Middle frontal gyrus (tissue), 1 donor: ENCODE measurements at regions not wholly inside any gene's neighbourhood (a gene's known extent, or its start where the extent isn't known, plus 50 kb on each side); places are given as distances from the start of the nearest gene placed in this dataset.

ENCODE experiments used
- DNase-seq: peaks from one replicate; pipeline ENCODE4 v3.0.0-alpha.2; 2015; ENCODE audit warnings: low spot score; ENCODE audit errors: extremely low spot score

DNA sequence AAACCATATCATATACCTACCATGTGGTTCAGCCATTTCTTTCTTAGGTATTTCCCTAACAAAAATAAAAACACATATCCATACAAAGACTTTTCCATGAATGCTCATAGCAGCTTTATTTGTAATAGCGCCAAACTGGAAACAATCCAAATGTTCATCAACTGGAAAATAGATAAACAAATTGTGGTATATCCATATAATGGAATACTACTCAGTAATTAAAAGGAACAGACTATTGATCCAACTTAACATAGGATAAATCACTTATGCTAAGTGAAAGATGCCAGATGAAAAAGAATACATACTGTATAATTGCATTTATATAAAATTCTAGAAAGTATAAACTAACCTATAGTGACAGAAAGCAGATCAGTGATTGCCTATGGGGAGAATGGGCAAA, 323.3 kb downstream of the BUD13 start:
- DNase-seq = no peak

DNA sequence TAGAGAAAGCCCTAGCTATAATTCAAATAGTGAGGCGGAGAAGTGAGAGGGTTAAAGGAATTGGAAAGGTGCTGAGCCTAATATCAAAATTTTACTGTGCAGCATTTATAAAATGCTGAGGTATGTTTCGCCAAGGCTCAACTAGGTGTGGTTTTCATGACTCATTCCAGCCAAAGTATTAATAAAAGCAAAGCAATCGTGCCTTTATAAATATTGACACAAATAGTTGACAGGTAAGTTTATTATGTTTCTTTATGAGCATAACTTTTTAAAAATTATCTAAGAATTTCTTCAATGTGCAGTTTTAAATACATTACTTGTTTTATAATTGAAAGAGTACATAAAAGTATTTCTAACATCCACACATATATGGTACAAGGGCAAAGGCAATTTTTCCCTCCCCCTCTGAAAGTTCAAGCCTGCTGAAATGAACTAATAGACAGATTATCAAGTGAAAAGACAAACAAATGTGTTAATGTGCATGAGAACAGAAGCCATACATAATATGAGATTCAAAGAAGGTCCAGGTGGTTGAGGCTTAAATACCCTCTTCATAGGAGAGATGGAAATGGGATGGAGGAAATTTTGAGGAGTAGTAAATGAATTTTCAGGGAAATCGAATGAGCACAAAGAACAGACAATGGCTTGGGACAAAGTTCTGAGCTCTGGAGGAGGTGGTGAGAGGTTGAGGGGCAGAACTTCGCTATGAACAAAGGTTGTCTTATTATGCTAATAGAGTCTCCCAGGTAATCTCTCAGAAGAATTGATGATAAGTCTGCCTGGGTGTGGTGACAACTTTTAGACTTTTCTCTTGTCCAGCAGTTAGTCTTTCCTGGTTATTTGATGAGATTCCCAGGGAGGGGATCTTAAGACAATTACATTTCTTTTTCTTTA, 326.5 kb downstream of the BUD13 start:
- DNase-seq = no peak

DNA sequence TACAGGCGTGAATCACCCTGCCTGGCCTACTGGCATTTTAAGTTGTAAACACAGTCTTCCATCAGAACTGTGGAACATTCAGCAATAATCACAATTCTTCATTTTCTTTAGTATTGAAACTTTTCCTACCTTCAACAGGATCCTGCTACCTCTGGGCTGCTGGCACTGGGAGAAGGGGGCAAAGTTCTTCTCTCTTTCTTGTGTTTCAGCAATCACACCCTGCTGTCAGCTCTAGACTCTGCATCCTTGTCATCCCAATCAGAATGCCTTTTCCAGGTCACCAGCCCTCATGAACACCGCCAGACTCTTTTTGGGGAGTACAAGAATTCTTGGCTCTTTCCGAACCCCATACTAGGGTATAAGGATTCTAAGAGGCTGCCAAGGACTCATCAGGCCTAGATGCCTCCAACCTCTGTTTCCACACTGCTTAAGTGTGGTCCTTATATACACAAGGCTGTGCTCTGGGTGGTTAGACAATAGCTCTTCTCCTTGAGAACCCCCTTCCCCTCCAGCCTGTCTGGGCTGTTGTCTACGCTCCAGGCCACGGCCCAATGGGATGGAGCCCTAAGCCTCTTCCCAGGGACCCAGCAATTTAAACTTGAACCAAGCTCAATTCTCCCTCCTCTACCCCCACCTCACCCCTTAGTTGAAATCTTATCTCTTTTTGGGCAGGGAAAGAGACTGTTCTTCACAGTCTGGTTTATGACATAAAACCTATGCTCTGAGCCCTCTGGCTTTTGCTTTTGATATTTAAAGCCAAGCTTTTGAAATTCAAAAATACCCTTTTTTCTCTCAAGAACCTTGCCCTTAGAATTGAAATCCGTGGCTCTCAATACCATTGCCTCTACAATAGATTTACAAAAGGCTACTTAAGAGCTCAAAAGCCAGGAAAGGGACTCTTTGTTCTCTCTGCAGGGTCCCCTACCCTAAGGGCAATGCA, 327.4 kb downstream of the BUD13 start:
- DNase-seq = no peak

DNA sequence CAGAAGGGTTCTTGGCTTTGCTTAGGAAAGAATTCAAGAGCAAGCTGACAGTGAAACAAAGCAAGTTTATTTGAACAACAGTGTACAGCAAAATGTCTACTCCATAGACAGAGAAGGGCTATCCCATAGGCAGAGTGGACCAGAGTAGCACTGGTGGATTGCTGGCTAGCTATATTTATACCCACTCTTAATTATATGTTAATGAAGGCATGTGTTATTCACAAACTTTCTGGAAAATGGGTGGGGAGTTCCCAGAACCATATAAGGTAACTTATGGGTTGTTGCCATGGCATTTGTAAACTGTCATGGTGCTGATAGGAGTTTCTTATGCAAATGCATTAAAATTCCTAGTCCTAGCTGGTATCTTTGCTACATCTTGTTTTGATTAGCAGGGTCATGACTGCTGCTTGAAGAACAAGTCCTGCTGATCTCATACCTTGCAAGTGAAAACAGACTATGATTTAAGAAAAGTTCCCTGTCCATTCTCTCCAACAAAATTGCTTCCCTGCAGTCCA, 330.5 kb downstream of the BUD13 start:
- no peak for DNase-seq

DNA sequence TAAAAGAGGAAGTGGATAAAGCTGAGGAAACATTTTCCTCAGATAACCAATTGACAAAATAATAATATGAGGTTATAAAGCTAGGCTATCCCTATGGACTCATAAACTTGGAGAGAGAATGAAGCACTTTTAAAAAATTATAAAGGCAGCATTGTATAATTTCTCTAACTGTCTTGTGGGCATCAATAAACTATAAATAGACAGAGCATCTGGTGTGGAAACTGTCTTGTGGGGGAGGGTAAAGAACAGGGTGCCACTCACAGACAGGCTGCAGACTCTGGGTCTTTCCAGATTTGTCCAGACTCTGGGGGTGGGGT, 333.5 kb downstream of the BUD13 start:
- no peak for DNase-seq

DNA sequence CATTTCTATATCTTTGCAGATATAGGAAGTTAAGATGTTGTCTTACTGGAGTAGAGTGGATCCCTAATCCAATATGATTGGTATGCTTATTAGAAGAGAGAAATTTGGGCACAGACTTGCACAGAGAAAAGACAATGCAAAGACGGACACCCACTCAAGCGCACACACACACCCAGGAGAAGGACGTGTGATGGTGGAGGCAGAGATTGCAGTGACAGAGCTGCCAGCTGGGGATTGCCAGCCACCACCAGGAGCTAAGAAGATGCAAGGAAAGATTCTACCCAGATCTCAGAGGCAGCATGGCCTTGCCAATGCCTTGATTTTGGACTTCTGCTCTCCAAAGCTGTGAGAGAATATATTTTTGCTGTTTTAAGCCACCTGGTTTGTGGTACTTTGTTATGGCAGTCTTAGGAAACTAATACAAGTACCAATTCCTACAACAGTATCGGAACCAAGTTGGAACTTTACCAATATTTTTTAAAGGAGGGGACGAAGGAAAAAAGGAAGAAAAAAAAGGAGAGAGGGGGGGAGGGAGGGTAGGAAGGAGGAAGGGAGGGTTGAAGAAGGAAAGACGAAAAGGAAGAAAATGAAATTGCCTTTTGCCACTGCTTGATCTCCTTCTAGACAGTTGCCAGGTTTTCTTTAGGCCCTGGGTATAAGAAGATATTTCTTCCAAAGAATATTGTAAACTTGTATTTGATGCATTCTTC, 334.0 kb downstream of the BUD13 start:
- peak; percentile 24 for DNase-seq

DNA sequence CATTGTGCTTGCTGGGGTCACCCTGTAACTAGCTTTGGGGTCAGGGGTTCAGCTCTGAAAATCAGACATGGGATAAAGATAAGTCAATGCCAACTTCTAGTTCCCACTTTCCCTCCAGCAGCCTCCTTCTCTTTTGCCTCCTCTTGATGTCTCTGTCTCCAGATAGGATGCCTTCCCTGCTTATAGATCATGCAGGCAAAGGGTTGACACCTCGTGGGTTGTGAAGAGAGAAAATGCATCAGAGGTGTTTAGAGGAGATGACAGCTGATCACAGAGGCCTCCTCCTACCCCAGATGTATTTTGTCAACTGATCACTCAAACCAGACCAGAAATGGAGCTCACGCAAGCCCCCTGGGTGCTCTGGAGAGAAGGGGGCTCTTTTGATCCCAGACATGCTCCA, 337.8 kb downstream of the BUD13 start:
- DNase-seq = no peak

DNA sequence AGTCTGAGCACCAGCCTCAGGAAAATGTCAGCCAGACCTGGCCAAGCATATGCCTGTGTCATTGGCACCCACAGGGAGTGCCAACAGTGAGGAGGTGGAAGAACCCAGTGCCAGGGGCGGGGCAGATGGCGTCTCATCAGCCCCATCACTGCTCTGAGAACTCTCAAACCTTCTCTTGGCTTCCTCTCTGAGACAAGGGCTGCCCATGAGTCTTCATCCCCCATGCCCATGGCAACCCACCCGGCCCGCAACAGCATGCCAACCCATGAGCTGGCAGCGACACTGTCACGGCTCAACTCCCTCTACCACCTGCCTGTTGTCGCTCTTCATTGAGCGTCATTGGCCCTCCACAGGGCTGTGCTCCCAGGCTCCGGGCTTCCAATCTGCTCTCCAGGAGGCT, 340.5 kb downstream of the BUD13 start:
- DNase-seq = no peak

DNA sequence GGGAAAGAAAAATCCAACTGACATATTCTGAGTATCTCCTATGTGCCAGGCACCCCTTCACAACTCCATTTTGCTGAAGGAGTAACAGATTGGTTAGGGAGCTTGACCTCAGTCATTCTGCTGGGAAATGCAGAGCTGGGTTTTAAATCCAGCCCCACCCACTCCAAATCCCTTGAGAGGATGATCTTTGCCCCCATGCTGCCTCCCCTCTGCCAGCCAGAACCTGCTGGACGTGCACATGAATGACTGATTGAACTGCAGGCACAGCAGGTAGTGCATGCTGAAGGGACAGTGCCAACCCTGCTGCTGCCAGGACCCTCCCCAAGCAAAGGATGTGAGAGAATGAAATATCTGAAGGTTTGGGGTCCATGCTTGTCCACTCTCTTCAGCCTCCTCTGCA, 340.9 kb downstream of the BUD13 start:
- DNase-seq = no peak

DNA sequence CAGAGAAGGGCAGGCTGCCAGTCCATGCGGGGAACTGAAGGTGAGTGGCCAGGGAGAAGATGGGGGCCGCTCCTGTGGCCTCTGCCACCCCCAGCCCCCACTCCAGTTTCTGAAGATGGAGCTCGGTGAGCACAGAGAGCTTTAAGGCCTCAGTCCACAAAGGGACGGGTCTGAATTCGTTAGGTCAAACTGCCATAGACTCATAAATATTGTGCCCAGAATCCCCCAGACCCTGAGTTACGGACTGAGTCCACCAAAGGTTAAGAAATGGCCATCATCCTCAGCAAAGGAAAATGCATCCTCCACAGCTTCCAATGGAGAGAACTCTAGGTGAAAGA, 344.2 kb downstream of the BUD13 start:
- no peak for DNase-seq

DNA sequence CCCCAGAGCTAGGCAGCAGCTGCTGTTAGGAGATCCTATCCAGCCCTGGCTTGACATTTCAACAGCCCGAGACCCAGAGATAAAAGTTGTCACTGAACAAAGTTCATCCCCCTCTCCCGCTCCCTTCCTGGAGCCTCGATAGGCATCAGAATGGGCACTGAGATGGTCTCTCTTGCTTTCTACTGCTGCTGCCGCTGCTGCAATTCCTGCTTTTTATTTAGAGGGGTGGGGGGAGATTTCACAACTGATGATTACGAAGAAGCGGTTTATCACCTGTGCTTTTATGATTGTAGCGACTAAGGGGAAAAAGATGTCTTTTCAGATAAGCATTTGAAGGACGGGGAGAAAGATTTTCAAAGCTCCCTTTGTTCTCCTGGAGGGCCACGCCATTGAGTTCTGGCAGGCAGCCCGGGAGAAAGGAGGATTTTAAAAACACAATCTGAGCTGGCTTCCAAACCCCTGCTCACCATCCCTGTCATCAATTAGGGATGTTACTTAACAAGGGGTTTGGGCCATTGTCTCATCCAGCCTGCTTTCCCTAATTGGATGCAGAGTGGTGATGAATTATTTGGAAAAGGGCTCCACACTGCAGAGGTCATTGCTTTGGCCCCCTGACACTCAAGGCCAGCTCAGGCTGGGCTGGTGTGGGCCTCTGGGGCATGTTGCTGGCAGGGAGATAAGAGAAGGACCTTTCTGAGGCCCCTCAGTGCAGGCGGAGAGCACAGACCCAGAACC, 344.7 kb downstream of the BUD13 start:
- no peak for DNase-seq

DNA sequence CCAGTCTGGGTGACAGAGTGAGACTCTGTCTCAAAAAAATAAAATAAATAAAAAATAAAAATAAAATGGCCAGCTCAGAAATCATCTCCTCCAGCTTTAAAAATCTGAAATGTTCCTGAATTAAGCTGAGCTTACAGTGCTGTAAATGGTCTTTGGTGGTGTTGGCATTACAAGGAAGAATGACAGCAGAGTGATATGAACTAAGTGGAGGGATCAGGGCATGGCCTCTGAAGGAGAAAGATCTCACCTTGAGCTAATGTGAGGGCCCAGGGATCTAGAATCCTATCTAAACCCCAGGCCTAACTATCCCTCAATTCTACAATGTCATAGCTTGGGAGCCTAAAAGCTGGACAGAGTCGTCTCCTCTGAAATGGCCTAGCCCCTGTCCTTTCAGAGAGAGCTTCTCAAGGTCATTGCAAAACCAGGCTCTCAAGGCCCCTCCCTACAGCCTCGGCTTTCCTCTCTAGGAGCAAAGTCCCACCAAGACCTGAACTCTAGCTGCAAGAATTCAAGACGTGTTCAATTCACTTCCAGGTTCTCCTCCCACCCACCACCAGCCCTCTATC, 345.4 kb downstream of the BUD13 start:
- DNase-seq = no peak

DNA sequence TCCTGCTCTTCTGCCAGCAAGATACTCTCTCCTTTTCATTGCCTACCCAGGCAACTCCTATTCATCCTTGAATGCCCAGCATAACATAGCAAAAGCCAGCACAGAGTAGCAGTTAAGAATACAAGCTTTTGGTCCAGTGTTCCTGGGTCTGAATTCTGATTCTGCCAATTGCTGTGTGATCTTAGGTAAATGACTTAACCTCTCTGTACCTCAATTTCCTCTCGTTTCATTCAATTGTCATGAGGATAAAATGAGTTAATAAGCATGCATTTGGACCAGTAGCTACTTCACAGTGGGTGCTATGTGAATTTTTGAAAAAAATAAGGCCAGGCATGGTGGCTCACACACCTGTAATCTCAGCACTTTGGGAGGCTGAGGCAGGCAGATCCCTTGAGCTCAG, 346.0 kb downstream of the BUD13 start:
- DNase-seq = no peak

DNA sequence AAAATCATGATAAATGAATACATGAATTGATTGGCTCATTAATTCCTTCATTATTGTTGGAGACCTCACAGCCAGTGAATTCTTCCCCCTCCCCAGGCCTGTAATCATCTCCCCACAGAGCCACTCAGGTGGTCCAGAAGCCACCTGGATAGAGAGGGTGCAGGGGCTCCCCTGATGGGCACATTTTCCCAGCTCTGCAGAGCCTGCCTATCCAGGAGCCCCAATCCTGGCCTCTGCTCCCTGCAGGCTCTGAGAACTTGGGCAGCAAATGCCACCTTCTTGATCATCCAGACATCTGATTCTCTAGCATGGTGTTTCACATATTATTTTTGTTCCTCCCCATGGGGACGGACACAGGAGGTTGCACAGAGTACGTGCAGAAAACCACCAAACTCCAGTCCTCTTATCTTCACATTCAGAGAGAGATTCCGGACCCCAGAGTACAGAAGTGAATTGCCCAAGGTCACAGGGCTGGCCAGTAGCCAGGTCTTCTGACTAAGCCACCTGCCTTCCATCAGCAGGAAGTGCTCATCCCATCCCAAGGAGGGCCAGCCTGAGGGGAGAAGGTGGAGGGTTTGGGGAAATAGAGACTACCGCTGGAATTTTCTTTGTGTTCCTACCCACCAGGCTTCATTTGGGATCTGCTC, 348.0 kb downstream of the BUD13 start:
- DNase-seq = no peak

DNA sequence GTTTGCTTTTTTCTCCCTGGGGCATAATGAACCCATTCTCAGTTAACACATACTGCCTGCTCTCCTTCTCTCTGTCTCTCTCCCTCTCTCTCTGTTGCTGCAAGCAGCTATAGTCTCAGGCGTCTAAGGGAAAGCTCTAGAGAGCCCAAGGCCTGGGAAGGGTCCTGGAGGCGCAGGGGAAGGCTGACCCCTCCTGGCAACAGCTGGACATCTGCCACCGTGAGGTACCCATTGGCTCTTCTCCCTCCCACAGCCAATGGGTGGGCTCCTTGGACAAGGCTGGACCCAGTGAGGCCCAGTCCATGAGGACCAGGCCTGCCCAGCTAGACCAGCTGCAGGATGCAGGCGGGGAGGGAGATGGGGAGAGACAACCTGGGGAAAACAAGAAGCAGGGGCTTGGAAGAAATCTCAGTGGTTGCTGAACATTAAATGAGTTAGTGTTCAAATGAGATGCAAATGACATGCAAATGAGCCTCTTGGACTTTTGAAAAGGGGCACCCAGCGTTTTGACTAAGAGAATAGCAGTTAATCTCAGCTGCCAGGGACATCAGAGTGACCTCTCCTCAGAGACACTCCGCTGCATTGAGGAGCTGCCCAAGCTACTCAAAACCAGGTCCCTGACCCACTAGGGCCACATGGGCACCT, 349.7 kb downstream of the BUD13 start:
- DNase-seq = no peak

DNA sequence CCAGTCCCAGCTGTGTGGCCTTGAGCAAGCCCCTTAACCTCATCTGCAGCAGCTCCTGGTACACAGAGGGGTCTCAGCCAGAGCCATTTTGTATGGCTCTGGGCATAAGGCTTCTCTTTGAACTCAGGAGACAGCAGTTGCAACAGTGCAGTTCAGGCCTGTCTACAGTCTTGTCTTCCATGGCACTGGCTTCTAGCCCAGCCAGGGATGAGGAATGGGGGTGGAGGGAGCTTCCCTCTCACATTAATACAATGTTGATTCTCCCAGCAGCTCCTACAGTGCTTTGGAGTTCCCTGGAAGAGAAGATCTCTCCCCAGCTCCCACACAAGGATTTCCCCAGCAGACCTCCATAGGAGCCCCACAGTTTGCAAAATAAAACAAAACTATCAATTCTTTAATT, 350.2 kb downstream of the BUD13 start:
- DNase-seq = no peak

DNA sequence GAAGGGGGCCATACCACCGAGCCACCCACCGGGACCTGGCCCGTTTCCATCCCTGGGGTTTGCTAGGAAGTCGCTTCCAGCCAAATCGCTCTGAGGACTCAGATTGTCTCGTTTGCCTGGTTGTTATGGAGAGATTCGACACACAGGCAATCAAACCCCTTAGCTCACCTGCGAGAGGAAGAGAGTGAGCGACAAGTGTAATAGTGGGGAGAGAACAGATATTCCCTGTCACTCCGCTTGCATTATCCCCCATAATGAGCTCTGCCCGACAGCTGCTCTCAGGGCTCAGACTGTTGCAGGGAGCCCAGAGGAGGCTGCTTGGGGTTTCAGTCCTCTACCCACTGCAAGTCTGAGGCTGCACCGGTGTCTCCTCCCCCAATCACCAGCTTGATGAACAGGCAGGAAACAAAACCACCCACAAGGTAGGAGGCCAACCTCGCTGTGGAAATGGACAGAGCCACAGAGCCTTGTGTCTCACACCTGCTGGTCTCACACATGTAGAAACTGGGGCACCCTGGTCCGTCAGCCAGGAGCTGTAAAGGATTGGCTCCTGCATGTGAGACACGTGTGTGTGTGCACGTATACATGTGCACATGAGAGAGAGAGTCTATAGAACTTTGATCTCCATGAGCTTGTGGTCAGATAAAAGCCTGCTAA, 351.1 kb downstream of the BUD13 start:
- no peak for DNase-seq

DNA sequence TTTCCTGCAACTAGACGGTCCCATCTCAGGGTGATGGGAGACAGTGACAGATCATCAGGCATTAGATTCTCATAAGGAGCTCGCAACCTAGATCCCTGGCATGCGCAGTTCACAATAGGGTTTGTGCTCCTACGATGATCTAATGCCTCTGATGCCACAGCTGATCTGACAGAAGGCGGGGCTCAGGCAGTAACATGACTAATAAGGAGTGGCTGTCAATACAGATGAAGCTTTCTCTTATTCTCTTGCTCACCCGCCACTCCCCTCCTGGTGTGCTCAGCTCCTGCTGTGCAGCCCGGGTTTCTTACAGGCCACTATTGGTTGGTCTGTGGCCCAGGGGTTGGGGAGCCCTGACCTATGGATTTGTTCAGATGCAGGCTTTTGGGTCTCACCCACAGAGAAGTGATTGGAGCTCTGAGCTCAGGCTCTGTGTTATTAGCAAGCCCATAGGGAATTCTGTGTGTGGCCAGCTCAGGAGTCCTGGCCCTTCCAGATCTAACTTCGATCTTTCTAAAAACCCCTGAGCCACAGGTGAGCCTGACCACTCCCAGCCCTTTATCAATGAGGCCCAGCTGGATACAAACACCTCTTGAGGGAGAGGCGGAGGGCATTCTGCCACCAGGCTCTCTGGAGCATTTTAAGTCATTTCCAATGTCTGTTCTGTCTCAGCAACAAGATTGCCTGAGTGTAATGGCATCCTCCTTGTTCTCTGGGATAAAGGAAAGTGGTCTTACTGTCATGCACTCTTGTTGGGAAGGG, 351.8 kb downstream of the BUD13 start:
- DNase-seq = no peak

DNA sequence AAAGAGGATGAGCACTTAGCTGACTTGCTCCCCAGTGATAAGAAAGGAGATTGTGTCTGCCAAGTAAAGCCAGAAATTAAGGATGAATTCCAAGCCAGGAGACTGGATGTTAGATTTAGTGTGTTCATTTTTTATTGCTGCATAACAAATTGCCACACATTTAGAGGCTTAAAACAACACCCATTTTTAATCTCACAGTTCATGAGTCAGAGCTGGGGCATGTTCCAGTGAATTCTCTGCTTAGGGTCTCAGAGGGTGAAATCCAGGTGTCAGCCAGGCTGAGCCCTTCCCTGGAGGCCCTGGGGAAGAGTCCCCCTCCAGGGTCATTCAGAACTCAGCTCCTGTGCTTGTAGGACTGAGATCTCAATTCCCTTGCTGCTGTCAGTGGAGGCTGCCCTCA, 352.8 kb downstream of the BUD13 start:
- DNase-seq = no peak
